ENCODE measurements at regions not wholly inside any gene's neighbourhood (a gene's known extent, or its start where the extent isn't known, plus 50 kb on each side); places are given as distances from the start of the nearest gene placed in this dataset.
A peak's percentile ranks its signal among the peaks of the same experiment; 100 is the strongest.
"Not testable (repeated sequence)": the region's sequence is repeated elsewhere in the genome, so short reads cannot be mapped to it uniquely, and the experiment has no call there.

- no peak for FAIRE-seq
Measured at GRCh38 chr7:16318989-16319915, 102.1 kb downstream of the CRPPA start.

- no peak for FAIRE-seq
Measured at GRCh38 chr7:16318463-16318862, 102.9 kb downstream of the CRPPA start.

DNA sequence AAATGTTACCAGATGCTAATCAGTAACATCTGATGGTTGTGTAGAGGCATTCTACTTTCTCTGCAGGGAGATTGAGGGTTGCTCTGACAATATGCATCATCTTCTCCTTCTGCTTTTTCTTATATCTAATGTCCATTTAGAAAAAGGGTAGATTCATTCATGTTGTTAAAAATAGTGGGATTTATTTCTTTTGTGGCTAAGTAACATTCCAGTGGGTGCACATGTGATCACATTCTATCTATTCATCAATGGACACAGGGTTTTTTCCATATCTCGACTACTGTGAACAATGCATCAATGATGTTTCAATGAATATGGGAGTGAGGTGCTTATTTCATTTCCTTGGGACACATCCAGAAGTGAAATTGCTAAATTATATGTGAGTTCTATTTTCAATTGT, 103.9 kb downstream of the CRPPA start:
- no peak for FAIRE-seq

DNA sequence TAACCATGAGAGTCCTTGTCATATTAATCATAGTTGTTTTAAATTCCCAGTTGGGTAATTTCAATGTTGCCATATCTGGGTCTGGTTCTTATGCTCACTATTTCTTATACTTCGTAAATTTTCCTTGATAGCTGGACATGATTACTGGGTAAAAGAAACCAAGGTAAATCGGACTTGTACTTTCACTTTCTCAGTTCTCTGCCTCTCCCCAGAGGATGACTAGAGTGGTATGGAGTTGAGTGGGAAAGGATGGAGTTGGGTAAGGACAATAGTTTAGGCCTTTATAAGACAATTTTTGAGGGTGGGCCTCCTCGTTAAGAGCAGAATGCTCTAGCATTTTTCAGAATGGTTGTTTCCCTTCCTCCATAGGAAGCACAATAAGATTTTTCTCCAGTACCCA, 106.1 kb downstream of the CRPPA start:
- no peak for FAIRE-seq

DNA sequence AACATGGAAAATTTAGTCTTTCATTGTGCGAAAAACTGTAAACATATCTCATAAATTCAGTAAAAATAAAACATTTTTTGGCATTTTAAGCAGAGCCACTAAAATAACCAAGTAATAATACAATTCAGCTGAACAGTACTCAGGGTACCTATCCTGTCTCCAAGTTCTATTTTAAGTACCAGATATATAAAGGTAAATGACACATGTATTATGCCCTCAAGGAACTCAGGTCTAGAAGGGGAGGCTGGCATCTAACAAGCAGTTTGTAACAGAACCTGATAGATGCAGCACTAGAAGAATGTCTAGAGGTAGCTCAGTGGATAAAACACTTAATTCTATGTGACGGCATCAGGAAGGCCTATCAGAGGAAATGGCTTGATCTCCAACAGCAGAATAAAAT, 112.2 kb downstream of the CRPPA start:
- FAIRE-seq = no peak

DNA sequence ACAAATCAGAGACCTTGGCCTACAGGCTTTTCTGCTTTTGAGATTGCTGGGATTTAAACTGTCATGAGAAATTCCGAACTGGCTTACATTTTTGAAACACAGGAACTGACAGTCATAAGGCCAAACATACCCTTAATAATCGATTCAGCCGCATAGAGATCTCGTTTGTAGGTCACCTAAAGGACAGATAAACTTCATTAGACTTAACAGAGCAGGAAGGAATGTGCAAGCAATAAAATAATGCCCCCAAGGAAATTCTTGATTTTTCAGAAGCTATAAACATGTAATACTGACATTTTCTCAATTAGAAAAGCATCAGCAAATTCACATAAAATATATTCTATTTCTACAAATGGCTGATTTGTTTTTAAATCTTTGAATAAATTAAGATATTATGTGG, 120.0 kb downstream of the CRPPA start:
- FAIRE-seq = no peak

- no peak for FAIRE-seq
Measured at GRCh38 chr7:16300361-16300895, 120.9 kb downstream of the CRPPA start.

DNA sequence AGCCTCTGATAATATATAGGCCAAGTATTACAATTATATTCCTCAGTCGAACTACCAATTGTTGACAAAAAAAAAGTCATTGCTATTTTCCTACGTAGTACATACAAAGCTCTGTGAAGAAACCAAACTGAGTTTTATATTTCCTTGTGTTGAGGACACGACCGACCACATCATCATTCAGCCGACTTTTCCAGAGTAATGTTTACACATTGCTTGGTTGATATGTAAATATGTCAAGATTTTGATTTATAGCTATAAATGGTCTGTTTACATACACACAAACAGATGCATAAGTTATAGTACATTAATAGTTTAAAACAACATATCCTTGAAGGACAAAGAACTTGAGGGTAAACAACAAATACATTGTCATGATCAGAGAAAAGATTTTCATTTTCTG, 121.5 kb downstream of the CRPPA start:
- no peak for FAIRE-seq

GRCh38 chr7:16298221-16298620, 123.1 kb downstream of the CRPPA start:
- FAIRE-seq = no peak

- FAIRE-seq = no peak
Measured at GRCh38 chr7:16295558-16295957, 125.8 kb downstream of the CRPPA start.

DNA sequence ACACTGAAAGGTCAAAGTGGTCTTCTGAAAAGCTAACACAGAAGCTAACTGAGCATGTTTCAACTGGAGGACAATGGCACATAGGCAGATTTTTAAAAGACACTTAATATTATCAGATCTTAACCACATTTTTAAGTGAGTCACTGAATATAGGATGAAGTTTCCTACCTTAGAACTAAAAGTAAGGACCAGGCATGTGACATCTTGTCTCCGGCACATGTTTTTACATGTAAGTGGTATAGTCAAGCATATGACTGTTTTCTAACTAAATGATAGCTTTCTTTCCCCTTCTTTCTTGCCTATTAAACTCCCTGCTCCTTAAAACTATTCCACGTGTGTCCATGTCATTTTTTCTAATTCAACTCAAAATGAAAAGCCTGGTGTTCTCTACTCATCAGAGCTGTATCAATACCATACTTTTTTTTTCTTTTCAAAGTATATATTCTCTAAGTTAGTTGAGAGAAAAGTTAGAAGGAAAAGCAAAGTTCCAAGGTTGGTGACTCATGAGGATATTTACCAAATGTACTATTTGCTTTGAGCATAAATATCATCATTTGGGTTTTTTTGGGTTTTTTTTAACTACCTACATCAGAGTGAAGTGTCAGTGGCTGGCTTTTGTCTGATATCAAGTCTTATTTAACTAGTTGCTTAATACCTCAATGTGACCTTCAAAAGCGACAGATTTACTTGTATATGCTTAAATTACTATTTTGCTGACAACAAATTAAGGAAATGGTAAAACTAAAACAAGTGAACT, 127.5 kb downstream of the CRPPA start:
- peak; percentile 77 for FAIRE-seq

DNA sequence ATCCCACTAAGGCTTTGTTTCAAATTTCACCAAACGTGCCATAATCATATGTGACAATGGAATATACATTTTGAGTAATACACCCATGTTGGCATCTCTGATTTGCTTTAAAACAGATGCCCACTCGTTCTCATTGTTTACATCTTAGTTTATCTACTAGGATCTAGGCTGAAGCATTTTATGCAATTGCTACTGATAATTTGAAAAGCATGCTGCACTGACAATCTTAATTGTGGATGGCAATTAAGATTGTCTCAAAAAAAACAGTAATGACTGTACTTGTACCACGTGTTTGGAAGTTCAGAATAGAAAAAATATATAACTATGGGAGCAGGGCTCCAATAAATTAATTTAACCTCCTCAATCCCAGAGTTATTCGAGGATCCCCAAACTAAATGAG, 136.8 kb downstream of the CRPPA start:
- no peak for FAIRE-seq

- no peak for FAIRE-seq
Measured at GRCh38 chr7:16278167-16278787, 143.1 kb downstream of the CRPPA start.

GRCh38 chr7:16271990-16272665, 149.2 kb downstream of the CRPPA start:
- FAIRE-seq = no peak

GRCh38 chr7:16271355-16271915, 149.9 kb downstream of the CRPPA start:
- FAIRE-seq = no peak

DNA sequence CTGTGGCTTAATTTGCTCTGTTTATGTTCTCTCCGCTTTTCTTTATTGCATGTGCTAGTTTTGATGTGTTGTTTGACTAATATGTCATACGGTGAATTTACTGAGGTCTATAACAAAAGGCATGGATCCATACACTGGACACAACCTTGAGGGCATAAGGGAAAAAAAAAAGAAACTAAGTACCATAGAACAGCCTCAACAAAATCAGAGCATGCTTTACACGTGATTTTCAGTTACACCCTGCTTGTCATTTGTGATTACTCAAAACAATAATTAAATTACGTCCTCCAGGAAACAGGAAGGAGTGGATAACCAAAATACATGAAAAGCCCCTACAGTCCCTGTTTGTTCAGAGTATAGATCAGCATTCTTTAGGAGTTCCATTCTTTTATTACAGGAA, 150.5 kb downstream of the CRPPA start:
- FAIRE-seq = no peak

DNA sequence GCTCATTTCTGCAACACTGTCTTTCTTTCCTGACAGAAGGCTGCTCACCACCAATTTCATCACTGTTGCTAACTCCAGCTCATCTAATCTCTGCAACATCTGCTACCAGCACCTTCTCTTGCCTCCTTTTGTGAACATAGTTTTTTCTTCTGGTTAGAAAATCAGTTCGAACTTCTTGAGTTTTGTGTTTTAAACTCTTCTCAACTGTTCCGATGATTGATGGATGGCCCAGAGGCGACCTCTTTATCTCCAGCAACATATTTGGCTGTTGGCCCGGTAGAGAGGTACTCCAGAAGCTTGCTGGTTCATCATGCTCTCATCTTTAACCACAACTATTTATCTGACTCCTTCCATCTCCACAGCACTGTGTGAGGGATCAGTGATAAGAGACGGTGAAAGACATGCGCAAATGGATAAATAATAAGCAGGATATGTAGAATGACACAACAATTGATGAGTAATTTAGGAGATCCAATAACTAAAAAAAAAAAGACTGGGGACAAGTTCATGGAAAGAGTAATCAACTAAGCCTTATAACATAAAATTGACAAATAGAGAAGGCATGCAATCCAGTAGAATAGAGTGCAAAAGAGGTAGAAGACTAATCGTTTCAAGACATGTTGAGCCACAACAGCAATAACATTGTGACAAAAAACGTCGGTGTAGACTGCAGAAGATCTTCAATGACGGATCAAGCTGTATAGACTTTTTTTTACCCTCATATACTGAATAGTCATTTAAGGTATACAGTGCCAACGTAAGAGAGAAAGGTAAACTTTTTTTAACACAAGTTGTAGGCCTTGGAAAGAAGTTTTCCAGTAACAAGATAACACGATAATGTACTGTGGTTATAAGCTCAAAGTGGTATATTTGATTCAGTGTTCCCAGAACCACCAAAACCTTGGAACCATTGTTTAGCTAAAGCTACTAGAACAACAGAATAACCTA, 152.2 kb downstream of the CRPPA start:
- no peak for FAIRE-seq

GRCh38 chr7:16267953-16268820, 153.2 kb downstream of the CRPPA start:
- FAIRE-seq = peak; percentile 4

DNA sequence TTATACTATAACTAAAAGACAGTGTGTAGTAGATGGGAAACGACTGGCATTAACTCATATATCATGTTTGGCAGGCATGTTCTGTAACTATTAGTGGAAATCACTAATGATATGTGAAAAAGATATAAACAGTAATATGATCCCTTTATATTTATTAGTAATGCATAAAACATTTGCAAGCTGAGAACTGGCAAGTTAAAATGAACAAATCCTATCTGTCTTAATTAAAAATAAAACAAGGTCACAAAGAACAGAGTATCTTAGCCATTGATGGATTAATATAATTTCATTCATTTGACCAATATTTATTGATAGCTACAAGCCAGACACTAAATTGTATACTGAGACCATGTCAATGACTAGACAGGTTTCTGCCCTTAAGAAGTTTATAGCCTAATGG, 154.5 kb downstream of the CRPPA start:
- no peak for FAIRE-seq

GRCh38 chr7:16266470-16266869, 154.9 kb downstream of the CRPPA start:
- not testable (repeated sequence) for FAIRE-seq

Measured in endometrium (tissue), 2 donors.